Mucosa of rectum (tissue), 2 donors: ENCODE measurements at regions not wholly inside any gene's neighbourhood (a gene's known extent, or its start where the extent isn't known, plus 50 kb on each side); places are given as distances from the start of the nearest gene placed in this dataset.

Experiments
- H3K27ac ChIP-seq, 2 donors: one replicate each; pipeline ENCODE4 v1.7.0; 2013; ENCODE audit warnings: inconsistent platforms in 2 of 2, low read depth in 2 of 2, low read length in 2 of 2
- H3K27me3 ChIP-seq, 2 donors: one replicate each; pipeline ENCODE4 v1.7.0; 2013; ENCODE audit warnings: low read length in 2 of 2; ENCODE audit not compliant: control insufficient read depth in 2 of 2, insufficient read depth in 2 of 2
- H3K36me3 ChIP-seq, 2 donors: one replicate each; pipeline ENCODE4 v1.7.0; 2013; ENCODE audit warnings: low read length in 2 of 2; ENCODE audit not compliant: control insufficient read depth in 2 of 2, insufficient read depth in 2 of 2
- H3K4me1 ChIP-seq, 2 donors: one replicate each; pipeline ENCODE4 v1.7.0; 2013; ENCODE audit warnings: low read length in 2 of 2, mild to moderate bottlenecking in 1 of 2; ENCODE audit not compliant: control insufficient read depth in 2 of 2, insufficient read depth in 2 of 2
- H3K4me3 ChIP-seq, 2 donors: one replicate each; pipeline ENCODE4 v1.7.0; 2013; ENCODE audit warnings: low read length in 2 of 2
- H3K9ac ChIP-seq, 2 donors: one replicate each; pipeline ENCODE4 v1.7.0; 2013; ENCODE audit warnings: low read length in 2 of 2, low read depth in 1 of 2, mild to moderate bottlenecking in 1 of 2
- H3K9me3 ChIP-seq, 2 donors: one replicate each; pipeline ENCODE4 v1.7.0; 2013; ENCODE audit warnings: low read length in 2 of 2; ENCODE audit not compliant: control insufficient read depth in 2 of 2
- donor health status: healthy.
- donor health status: Normal muscosa, but diverticular disease.

GRCh38 chr7:156122752-156123354 is 310.6 kb upstream of the SHH start:
- no peaks in the 10 kb centered on the region for H3K27me3 ChIP-seq
- no peaks in the 10 kb centered on the region for H3K36me3 ChIP-seq
- H3K4me1 ChIP-seq, result no peaks in the 10 kb centered on the region
- no peak overlapping the region for H3K9ac ChIP-seq
- H3K27ac ChIP-seq, result no peak overlapping the region
- no peaks in the 10 kb centered on the region for H3K9me3 ChIP-seq
- no peak overlapping the region for H3K4me3 ChIP-seq

GRCh38 chr7:156121956-156122355 is 309.7 kb upstream of the SHH start:
- Histone ChIP-seq H3K36me3 (no peaks in the 10 kb centered on the region), H3K27ac (no peak overlapping the region), H3K4me1 (no peaks in the 10 kb centered on the region), H3K4me3 (no peak overlapping the region), H3K9ac (no peak overlapping the region), H3K9me3 (no peaks in the 10 kb centered on the region), H3K27me3 (no peaks in the 10 kb centered on the region)

GRCh38 chr7:156121434-156121833 is 309.2 kb upstream of the SHH start:
- no peak overlapping the region for H3K9ac ChIP-seq
- no peaks in the 10 kb centered on the region for H3K4me1 ChIP-seq
- no peaks in the 10 kb centered on the region for H3K9me3 ChIP-seq
- H3K27ac ChIP-seq, result no peak overlapping the region
- no peak overlapping the region for H3K4me3 ChIP-seq
- no peaks in the 10 kb centered on the region for H3K27me3 ChIP-seq
- no peaks in the 10 kb centered on the region for H3K36me3 ChIP-seq

GRCh38 chr7:156120552-156120951 is 308.3 kb upstream of the SHH start:
- no peak overlapping the region for H3K27ac ChIP-seq
- H3K4me1 ChIP-seq, result no peaks in the 10 kb centered on the region
- no peak overlapping the region for H3K4me3 ChIP-seq
- no peak overlapping the region for H3K9ac ChIP-seq
- no peaks in the 10 kb centered on the region for H3K9me3 ChIP-seq
- no peaks in the 10 kb centered on the region for H3K27me3 ChIP-seq
- no peaks in the 10 kb centered on the region for H3K36me3 ChIP-seq

GRCh38 chr7:156119771-156120170 is 307.5 kb upstream of the SHH start:
- Histone ChIP-seq H3K27me3 (no peaks in the 10 kb centered on the region), H3K9ac (no peak overlapping the region), H3K27ac (no peak overlapping the region), H3K9me3 (no peaks in the 10 kb centered on the region), H3K4me1 (no peaks in the 10 kb centered on the region), H3K36me3 (no peaks in the 10 kb centered on the region), H3K4me3 (no peak overlapping the region)

GRCh38 chr7:156118248-156118645 is 306.0 kb upstream of the SHH start:
- no peaks in the 10 kb centered on the region for H3K9me3 ChIP-seq
- H3K4me1 ChIP-seq, result no peaks in the 10 kb centered on the region
- H3K9ac ChIP-seq, result no peak overlapping the region
- no peaks in the 10 kb centered on the region for H3K27me3 ChIP-seq
- no peak overlapping the region for H3K4me3 ChIP-seq
- no peaks in the 10 kb centered on the region for H3K36me3 ChIP-seq
- H3K27ac ChIP-seq, result no peak overlapping the region

GRCh38 chr7:156117542-156118247 is 305.4 kb upstream of the SHH start:
- Histone ChIP-seq H3K9ac (no peak overlapping the region), H3K9me3 (no peaks in the 10 kb centered on the region), H3K27me3 (no peaks in the 10 kb centered on the region), H3K4me1 (no peaks in the 10 kb centered on the region), H3K36me3 (no peaks in the 10 kb centered on the region), H3K4me3 (no peak overlapping the region), H3K27ac (no peak overlapping the region)

GRCh38 chr7:156116514-156117215 is 304.4 kb upstream of the SHH start:
- Histone ChIP-seq H3K9me3 (no peaks in the 10 kb centered on the region), H3K27ac (no peak overlapping the region), H3K4me1 (no peaks in the 10 kb centered on the region), H3K27me3 (no peaks in the 10 kb centered on the region), H3K9ac (no peak overlapping the region), H3K36me3 (no peaks in the 10 kb centered on the region), H3K4me3 (no peak overlapping the region)

GRCh38 chr7:156115582-156115981 is 303.3 kb upstream of the SHH start:
- Histone ChIP-seq H3K27me3 (no peaks in the 10 kb centered on the region), H3K9ac (no peak overlapping the region), H3K4me1 (no peaks in the 10 kb centered on the region), H3K27ac (no peak overlapping the region), H3K36me3 (no peaks in the 10 kb centered on the region), H3K4me3 (no peak overlapping the region), H3K9me3 (no peaks in the 10 kb centered on the region)

GRCh38 chr7:156113731-156114130 is 301.5 kb upstream of the SHH start:
- Histone ChIP-seq H3K36me3 (no peaks in the 10 kb centered on the region), H3K9ac (no peak overlapping the region), H3K9me3 (no peaks in the 10 kb centered on the region), H3K4me1 (no peaks in the 10 kb centered on the region), H3K4me3 (no peak overlapping the region), H3K27me3 (no peaks in the 10 kb centered on the region), H3K27ac (no peak overlapping the region)
